Stromal cell of bone marrow (primary cell): ENCODE measurements at regions not wholly inside any gene's neighbourhood (a gene's known extent, or its start where the extent isn't known, plus 50 kb on each side); places are given as distances from the start of the nearest gene placed in this dataset.
"Not testable (repeated sequence)": the region's sequence is repeated elsewhere in the genome, so short reads cannot be mapped to it uniquely, and the experiment has no call there.

Source experiments
- DNase-seq: peaks from one replicate; pipeline ENCODE4 v3.0.0-alpha.2; 2012; ENCODE audit warnings: low read depth

DNA sequence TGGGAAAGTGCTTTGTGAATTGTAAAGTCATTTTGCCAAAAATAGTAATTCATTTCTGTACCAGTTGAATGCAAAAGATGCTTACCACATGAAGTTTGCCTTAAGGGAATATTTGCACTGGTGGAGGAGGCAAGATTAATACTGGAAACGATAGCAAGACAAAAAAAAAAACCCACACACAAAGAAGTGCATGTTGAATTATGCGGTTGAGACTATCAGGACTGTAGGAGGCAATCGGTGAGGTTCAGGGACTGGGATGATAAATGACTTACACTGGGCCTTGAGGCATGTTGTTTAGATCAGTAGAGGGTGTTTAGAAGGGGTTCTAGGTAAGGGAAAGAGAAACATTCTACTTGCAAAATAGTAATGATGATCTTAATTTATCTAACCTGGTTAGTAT is 142.2 kb upstream of the HMGA2 start:
- DNase-seq = no peak

DNA sequence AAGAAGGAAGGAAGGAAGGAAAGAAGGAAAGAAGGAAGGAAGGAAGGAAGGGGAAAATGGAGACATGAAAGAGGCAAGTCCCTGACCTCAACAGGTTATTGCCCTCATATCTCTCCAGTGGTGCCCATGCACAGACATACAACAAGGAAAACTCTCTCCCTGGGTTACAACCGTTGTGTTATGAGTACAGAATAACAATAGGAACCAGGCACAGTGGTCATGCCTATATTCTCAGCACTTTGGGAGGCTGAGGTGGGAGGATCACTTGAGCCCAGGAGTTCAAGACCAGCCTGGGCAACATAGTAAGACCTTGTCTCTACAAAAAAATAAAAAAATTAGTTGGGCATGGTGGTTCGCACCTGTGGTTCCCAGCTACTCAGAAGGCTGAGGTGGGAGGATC is 139.4 kb upstream of the HMGA2 start:
- DNase-seq = no peak

DNA sequence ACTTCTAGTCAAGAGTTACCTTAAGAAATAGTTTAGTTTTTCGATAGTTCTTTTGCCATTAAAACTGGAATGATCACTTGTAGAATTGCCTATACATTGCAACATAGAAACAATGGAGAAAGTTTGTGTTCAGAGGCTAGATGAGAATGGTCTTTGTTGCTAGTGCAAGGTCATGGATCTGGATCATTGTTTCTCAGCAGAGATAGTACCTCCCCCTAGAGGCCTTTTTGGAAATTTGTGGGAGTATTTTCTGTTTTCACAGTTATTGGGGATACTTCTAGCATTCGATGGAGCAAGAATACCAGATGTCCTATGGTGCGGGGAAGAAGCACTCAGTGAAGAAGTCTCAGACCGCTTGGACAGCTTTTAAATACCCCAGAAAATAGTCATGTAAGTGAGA is 138.8 kb upstream of the HMGA2 start:
- DNase-seq = no peak

DNA sequence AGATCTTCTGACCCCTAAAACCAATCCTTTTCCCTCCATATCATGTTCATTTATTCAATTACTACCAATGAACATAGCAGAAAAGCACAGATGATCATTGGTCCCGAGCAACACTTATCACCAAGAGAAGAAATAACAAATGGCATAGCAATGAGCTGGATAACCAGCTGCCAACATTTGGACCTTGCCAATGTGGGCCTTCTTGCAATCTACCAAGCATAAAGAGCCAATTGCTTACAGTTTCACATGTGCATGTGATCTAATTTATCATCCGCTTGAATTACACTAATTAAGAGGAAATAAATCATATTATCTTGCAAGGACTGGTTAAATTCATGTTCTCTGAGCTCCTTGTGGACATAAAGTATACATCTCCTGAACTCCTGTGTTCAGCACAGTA is 134.8 kb upstream of the HMGA2 start:
- no peak for DNase-seq

DNA sequence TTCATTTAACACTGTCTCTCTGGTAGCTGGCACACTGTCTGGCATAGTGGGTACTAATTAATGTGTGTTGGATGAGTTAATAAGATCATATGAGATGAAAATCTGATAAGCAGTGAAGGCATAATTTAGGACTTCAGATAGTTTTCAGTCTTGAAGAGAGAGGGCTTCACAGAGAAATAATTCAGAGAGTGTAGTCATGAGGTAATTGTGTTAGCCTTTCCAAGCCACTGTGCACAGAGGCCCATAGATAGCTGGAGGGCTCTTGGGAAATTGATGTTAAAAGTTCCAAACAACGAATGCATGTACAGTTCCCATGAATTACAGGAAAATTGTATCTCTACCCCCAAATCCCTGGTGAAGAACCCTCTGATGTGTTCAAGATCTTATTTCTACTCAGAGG is 133.8 kb upstream of the HMGA2 start:
- DNase-seq = no peak

DNA sequence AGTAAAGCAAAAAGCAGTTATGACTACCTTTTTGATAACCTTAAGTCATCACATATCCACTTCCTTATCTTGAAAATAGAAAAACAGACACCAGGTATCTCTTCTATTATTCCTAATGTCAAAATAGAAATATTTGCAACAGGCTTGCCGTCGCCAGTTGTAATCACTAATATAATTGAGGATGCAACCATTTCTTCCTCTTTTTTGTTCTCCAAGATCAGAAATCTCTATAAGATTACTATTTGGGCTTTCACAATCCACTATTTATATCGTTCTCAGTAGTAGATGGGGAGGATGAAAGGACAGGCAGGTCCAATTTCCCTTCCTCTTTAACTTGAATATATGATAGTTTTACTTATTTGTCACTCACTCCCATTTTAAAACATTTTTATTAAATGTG is 130.2 kb upstream of the HMGA2 start:
- no peak for DNase-seq

DNA sequence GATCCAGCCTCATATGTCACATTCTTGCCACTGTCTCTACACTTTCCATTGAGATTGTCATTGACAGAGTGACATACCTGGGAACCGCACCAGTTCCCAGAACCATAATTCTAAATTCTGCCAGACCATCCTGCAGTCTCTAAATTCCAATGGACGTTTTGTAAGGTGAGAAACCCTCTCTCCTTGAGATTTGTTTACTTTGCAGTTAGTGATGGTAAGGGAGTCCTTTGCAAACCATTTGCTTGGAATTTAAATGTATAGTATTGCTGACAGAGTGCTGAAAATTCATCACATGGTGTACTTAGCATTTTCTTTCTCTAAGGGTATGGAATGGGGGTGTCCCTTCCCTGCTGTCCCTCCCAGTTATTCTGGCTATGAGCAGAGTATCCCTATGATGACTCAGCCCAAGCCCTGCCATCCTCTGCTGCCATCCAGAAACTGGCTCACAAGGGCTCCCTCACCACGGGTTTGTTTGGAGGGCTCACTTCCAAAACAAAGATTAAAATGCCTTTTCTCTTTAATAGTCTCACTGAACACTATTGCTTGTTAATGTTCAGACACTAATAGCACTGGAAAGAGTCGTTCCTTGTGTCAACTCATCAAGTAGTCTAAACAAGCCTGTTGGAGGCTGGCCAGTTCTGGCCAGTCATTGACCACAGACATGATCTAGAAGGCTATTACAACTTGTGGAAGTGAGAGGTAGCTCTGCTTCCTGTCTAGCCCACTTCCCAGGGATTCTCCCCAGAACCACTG is 129.0 kb upstream of the HMGA2 start:
- peak; percentile 95 for DNase-seq

DNA sequence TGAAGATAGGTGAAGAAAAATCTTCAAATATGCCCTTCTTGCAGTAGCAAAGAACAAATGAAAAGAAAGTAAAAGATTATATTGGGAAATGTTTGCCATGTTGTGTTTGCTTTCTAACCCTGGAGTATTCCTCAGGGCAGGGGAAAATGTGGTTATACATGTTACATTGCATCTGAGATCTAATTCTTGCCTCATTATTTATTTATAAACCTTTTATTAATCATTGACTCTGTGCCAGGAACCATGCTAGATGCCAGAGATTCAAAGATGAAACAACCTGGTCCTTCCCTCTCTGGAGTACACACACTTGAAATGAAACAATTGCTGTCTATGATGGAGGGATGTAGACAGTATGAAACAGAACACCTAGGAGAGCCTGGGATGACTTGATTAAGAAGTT is 128.1 kb upstream of the HMGA2 start:
- DNase-seq = no peak

DNA sequence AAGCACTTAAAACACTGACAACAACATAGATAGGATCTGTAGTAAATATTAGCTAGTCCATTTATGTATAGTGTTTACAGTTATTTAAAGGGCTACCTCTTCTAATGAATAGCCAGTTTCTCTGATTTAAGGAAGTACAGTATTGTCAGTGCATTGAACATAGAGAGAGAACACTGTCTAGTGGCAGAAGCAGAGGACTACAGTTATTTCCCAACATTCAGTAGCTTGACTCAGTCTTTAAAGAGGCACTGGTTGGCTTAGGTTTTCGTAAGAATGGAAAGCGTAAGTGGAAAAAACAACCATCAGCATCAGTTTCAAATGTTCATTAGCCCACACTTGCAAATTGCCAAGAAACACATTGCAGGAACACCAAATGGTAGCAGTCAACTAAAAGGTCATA is 125.0 kb upstream of the HMGA2 start:
- peak; percentile 76 for DNase-seq

DNA sequence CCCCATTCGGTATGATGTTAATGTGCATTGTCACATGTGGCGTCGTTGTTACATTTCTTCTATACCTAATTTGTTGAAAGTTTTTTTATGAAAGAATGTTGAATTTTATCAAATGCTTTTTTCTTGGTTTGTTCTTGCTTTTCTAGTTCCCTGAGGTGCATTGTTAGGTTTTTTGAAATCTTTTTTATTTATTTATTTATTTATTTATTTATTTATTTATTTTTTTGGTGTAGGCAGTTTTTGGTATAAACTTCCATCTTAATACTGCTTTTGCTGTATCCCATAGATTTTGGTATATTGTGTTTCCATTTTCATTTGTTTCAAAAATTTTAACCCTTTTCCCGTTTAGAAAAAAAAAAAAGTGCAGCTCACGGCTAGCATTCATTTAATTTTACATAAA is 121.1 kb upstream of the HMGA2 start:
- no peak for DNase-seq

DNA sequence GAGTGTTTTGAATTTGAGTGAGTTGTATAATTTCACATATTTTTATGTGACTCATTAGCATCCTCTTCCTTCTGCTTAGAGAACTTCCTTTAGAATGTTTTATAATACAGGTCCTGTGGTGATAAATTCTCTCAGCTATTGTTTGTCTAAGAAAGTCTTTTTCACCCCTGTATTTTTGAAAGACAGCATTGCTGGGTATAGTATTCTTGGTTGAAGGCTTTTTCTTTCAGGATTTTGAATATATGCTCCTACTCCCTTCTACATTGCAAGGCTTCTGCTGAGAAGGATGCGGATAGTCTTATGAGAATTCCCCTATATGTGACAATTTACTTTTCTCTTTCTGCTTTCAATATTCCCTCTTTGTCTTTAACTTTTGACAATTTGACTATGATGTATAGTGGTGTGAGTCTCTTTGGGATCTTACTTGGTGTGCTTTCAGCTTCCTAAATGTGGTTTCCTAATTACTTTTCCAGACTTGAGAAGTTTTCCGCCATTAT is 118.9 kb upstream of the HMGA2 start:
- no peak for DNase-seq

DNA sequence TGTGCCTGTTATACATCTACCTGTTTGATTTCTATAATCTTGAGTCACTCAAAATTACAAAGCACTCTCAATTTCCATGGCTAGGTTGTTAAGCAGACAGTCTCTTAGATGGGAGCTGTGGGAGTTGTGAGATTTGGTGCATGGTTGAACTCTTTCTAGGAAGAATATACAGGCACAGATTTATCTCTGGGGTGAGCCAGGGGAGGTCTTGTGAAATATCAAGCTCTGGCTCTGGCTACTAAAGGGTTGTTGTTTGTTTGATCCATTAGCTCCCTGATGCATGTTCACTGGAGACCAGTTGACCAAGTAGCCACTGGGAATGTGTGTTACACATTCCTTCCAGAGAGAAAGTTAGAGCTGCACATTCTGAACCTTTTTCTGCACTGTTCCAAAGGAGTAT is 117.2 kb upstream of the HMGA2 start:
- DNase-seq = no peak

DNA sequence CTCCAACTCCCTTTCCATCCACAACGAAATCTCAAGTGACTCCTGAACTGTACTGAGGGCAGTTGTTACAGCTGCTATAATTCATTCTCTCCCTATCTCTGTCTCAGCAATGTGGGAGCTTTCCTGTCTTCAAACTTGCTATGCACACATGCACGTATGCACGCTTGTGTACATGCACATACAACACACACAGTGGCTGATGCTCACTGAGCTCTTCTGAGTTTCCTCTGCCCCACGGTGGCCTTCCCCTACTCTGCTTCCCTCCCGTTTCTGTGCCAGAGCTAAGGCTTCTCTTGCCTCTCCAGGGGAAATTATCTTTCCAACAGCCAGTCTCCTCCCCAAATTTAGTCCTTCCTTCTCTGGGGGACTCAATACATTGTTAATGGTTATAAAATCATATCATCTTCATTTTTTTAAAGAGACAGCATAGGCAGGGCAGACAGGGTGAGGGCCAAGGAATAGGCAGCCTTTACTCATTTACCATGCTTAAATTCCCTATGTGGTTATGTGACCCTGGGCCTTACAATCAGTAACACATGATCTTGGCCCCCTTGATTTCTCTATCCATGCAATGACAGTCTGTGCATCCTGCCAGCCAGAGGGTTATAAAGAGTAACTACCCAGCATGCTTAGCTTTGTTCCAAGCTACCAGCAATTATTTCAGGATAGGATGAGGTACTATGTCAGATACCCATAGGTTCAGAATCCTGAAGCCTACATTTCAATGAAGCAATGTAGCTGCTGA is 111.9 kb upstream of the HMGA2 start:
- no peak for DNase-seq

DNA sequence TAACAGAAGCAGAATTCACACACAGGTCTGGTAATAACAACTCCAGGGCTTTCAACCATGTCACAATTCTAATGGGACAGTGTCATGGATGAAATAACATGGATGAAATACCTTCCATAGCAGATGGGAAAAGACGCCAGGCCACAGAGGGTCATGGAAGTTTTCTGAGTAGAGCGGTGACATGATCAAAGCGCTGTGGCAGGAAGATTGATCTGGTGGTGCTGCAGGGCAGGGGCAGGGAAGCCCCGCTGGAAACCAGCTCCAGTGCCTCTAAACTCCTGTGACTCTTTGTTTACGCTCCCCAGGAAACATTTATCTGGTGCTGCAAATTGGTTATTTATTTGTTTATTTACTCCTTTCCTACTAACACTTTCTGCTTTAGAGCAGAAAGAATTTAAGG is 108.3 kb upstream of the HMGA2 start:
- DNase-seq = no peak

DNA sequence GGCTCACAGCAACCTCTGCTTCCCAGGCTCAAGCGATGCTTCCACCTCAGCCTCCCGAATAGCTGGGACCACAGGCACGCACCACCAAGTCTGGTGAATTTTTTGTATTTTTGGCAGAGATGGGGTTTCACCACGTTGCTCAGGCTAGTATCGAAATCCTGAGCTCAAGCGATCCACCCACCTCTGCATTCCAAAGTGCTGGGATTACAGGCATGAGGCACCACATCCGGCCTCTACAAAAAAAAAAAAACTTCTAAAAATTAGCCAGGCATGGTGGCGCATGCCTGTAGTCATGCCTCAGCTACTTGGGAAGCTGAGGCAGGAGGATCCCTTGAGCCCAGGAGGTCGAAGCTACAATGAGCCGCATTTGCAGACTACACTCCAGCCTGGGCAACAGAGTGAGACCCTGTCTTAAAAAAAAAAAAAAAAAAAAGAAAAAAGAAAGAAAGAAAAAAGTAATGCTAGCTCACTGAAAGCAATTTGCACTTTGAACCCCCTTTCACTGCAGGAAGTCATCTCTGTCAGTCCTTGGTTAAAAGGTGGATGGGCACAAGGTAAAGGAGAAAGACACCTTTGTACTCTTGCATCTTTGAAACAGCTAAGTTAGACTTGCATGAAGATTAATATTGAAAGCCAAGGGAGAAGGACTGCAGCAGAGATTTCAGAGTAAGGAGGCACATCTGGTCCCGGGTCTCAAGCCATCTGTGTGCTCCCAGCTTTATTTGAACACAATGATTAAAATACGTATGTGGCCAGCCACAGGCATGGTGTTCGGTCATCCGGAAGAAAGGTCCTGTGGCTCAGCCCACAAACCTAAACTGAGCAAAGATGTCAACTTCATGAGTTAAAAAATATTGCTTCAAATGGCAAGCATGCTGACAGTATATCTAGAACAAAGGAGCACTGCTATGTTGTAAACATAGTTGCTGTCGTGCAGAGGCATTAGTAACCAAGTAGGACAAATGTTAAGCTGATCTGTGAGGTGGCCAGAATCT is 103.8 kb upstream of the HMGA2 start:
- no peak for DNase-seq

DNA sequence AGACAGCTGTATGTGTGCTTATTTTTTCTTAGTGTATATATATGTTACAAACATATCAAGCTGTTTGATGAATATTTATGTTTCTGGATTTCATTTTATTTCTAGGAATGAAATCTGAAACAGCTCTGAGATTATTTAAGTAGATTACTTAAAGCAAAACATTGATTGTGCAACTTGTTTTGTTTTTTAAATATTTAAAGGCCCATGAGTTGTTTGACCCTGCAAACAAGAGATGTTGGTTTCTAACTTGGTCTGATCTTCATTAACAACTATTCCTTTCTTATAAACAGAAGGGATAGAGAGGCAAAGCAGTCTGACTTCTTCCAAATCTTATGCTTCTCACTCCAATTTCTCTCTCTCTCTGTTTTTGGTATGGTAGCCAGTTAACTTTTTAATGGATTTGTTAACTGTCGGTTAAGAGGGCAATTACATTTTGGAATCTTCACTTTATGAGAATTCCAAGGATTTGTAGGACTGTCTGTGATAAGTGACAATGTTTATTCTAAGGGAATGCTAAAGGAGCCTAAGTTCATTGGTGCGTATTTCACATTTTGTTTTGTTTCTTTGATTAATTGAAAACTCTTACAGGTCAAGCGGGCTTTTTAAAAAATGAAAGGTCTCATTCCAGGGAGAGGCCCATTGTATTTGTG is 102.6 kb upstream of the HMGA2 start:
- no peak for DNase-seq

DNA sequence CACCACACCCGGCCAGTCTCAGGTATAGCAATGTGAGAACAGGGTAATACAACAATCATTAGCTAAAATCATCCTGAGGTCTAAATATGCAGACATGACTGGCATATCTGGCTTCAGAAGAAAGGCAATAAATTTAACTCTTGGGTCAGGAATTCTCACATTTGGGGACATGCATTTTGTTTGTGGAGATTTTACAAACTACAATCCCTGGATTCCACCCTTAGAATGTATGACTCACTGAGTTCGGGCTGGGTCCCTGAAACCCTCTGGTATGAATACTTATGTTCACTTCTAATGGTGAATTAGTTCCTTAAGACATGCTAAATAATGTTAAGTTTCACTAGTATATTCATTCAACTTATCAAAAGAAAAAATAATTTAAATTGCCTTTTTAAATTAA is 98.9 kb upstream of the HMGA2 start:
- DNase-seq = no peak

DNA sequence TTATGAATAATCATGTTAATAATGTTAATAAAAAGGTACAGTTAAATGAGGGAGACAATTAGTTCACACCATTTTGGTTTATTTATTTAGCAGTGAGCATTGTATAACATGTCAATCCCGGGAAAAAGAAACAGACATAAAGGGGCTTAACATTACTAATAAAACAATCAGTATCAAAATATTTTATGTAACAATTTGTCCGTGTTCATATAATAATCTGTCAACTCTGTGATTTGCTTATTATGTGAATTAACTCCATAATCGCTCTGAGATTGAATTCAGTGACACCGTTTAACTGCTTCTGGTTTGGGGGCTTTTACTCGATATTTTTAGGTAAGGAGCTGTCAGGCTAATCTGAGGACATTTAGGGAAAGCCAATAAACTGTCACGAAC is 95.8 kb upstream of the HMGA2 start:
- no peak for DNase-seq

DNA sequence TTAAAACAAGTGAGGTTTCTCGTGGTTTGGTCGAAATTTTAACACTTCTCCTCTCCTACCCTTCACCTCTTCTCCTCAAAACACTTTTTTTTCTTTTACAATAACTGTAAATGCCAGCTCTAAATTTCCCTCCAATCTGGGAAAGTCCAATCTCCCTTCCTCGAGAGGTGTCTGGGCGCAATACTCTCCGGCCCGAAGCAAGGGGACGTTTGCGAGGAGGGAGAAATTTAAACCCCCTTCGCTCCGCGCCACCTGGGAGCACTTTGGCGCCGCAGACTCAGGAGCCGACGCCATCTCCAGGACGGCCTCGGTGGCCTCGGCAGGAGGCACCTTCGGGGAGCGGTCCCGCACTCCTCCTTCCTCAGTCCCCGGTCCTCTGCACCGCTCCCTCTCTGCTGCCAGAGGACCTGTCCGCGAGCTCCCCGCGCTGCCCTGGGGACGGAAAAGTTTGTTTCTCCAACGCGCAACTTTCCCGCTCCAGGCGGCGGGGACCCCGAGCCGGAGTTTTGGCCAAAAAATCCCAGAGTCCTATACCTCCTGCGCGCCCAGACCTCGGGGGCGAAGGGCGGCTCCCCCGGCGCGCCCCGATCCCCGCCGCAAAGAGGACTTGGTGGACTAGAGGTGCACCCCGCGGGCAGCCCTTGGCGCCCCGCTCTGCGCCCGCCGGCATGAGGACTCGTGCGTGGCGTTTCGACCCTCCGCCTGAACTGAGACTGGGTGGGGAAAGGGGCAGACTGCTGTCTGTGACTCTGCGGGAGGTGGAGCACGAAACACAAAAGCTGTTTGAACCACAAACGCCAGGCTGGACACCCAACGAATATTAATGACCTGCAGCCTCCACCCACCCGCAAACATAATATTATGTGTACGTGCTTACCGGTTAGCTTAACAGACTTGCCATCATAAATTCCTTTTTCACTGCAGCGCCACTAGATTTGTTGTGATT is 95.2 kb upstream of the HMGA2 start:
- DNase-seq = no peak

DNA sequence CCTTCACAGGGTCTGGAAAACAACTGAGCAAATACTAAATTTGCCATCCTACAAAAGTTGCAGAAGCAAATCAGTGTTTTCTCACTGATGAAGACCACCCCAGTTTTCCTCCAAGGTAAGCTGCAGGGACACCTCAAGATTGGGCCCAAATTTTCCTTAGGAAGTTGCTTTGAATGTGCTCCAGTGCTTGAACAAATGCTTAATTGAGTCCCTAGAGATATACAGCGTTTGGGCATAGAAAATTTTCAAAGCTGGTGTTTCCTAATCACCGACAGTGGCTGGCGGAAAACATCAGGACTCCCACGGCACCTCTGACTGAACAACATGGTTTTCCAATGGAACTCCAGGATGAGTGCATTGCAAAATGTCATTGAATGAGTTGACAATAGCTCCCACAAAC is 92.5 kb upstream of the HMGA2 start:
- DNase-seq = no peak

DNA sequence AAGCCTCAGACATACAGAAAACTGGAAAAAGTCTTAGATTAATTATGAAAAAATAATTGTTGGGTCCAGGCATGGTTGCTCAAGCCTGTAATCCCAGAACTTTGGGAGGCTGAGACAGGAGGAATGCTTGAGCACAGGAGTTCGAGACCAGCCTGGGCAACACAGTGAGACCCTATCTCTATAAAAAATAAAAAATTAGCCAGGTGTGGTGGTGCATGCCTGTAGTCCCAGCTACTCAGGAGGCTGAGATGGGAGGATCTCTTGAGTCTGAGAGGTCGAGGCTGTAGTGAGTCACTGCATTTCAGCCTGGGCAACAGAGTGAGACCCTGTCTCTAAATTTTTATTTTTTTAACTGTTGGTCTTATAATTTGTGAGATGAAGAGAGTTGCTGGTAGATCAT is 90.6 kb upstream of the HMGA2 start:
- not testable (repeated sequence) for DNase-seq
